Gastrocnemius medialis (tissue), 4 donors: ENCODE measurements at regions not wholly inside any gene's neighbourhood (a gene's known extent, or its start where the extent isn't known, plus 50 kb on each side); places are given as distances from the start of the nearest gene placed in this dataset.

Experiments
- POLR2A ChIP-seq, 2 donors: fragments of 450-650 bp; IDR thresholded peaks; one replicate each; pipeline ENCODE4 v1.6.1; 2017; ENCODE audit warnings: antibody characterized with exemption in 2 of 2, mild to moderate bottlenecking in 2 of 2, moderate library complexity in 2 of 2
- TF ChIP-seq, protein P1 (sequence below), 5 experiments: fragments of 450-650 bp in 3 of 5; fragments of 200-600 bp in 2 of 5; sonication (generic) in 2 of 5; IDR thresholded peaks in 4 of 5; conservative IDR thresholded peaks in 1 of 5; 1 replicate in 4 of 5; 2 replicates in 1 of 5; pipeline ENCODE4 v1.5.1; 2016 to 2019; ENCODE audit warnings: antibody characterized with exemption in 5 of 5, mild to moderate bottlenecking in 3 of 5, moderate library complexity in 3 of 5

DNA sequence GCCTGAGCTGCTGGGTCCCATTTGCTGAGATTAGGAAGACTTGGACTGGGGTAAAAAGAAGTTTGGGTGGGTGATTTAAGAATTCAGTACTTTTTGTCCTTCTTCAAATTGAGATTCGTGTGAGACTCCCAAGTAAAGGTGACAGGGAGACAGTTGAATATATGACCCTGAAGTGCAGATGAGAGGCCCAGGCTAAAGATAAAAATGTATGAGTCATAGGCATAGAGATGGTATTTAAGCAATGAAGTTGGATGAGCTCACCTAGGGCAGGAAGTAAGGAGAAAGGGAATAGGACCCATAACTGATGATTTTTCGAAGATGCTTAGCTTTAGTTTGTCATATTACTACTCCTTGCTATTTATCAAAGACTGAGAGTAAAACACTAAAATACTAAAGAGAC lies 255.9 kb upstream of the ADRA1B start:
- TF ChIP-seq, protein P1, sequence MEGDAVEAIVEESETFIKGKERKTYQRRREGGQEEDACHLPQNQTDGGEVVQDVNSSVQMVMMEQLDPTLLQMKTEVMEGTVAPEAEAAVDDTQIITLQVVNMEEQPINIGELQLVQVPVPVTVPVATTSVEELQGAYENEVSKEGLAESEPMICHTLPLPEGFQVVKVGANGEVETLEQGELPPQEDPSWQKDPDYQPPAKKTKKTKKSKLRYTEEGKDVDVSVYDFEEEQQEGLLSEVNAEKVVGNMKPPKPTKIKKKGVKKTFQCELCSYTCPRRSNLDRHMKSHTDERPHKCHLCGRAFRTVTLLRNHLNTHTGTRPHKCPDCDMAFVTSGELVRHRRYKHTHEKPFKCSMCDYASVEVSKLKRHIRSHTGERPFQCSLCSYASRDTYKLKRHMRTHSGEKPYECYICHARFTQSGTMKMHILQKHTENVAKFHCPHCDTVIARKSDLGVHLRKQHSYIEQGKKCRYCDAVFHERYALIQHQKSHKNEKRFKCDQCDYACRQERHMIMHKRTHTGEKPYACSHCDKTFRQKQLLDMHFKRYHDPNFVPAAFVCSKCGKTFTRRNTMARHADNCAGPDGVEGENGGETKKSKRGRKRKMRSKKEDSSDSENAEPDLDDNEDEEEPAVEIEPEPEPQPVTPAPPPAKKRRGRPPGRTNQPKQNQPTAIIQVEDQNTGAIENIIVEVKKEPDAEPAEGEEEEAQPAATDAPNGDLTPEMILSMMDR (IDR thresholded peaks at IDR 0.05 in 4 of 5, conservative IDR thresholded peaks at IDR 0.05 in 1 of 5), result no peak
- no peak for TF ChIP-seq POLR2A (IDR thresholded peaks at IDR 0.05)
